Activated CD8-positive, alpha-beta memory T cell treated with anti-CD3 and anti-CD28 coated beads, Interleukin-2, amount 50 U/mL, for 24 hours (primary cell): ENCODE measurements at regions not wholly inside any gene's neighbourhood (a gene's known extent, or its start where the extent isn't known, plus 50 kb on each side); places are given as distances from the start of the nearest gene placed in this dataset.

ENCODE experiments used
- DNase-seq: peaks from one replicate; pipeline ENCODE4 v3.0.0-alpha.2; 2020; ENCODE audit errors: extremely low read depth

GRCh38 chr1:87615491-87615890, 286.8 kb downstream of the LMO4 start:
- DNase-seq, result no peak

GRCh38 chr1:87615901-87616300, 287.2 kb downstream of the LMO4 start:
- no peak for DNase-seq

GRCh38 chr1:87620807-87621206, 292.1 kb downstream of the LMO4 start:
- DNase-seq, result no peak

- no peak for DNase-seq
These were observed 301.0 kb downstream of the LMO4 start for GRCh38 chr1:87629673-87630072.

GRCh38 chr1:87632232-87632631, 303.6 kb downstream of the LMO4 start:
- DNase-seq, result no peak

GRCh38 chr1:87636198-87636892, 307.7 kb downstream of the LMO4 start:
- no peak for DNase-seq

GRCh38 chr1:87638636-87639035, 310.0 kb downstream of the LMO4 start:
- no peak for DNase-seq

- DNase-seq, result no peak
These were observed 313.3 kb downstream of the LMO4 start for GRCh38 chr1:87641996-87642395.

GRCh38 chr1:87642581-87643221, 314.0 kb downstream of the LMO4 start:
- DNase-seq, result no peak

- no peak for DNase-seq
These were observed 315.4 kb downstream of the LMO4 start for GRCh38 chr1:87644033-87644578.

GRCh38 chr1:87644579-87645190, 316.0 kb downstream of the LMO4 start:
- DNase-seq, result no peak

- no peak for DNase-seq
These were observed 318.9 kb downstream of the LMO4 start for GRCh38 chr1:87647430-87648177.

GRCh38 chr1:87648323-87649119, 319.8 kb downstream of the LMO4 start:
- no peak for DNase-seq

GRCh38 chr1:87650306-87650705, 321.6 kb downstream of the LMO4 start:
- no peak for DNase-seq

GRCh38 chr1:87652176-87652575, 323.5 kb downstream of the LMO4 start:
- DNase-seq, result no peak

GRCh38 chr1:87665151-87665550, 336.5 kb downstream of the LMO4 start:
- DNase-seq, result no peak

GRCh38 chr1:87666681-87667080, 338.0 kb downstream of the LMO4 start:
- DNase-seq, result no peak

GRCh38 chr1:87669674-87670073, 341.0 kb downstream of the LMO4 start:
- DNase-seq, result no peak

- DNase-seq, result no peak
These were observed 344.6 kb downstream of the LMO4 start for GRCh38 chr1:87673309-87673708.

- DNase-seq, result no peak
These were observed 345.1 kb downstream of the LMO4 start for GRCh38 chr1:87673748-87674147.

- no peak for DNase-seq
These were observed 346.1 kb downstream of the LMO4 start for GRCh38 chr1:87674791-87675190.
